Vagina (tissue), 2 donors: ENCODE measurements at regions not wholly inside any gene's neighbourhood (a gene's known extent, or its start where the extent isn't known, plus 50 kb on each side); places are given as distances from the start of the nearest gene placed in this dataset.
"Not testable (repeated sequence)": the region's sequence is repeated elsewhere in the genome, so short reads cannot be mapped to it uniquely, and the experiment has no call there.

Experiments
- DNase-seq, 2 donors: peaks; one replicate each; pipeline ENCODE4 v3.0.0-alpha.2; 2017; ENCODE audit errors: extremely low spot score in 2 of 2
- H3K27ac ChIP-seq: fragments of 200-600 bp; sonication (generic); one replicate; pipeline ENCODE4 v1.5.1; 2019
- H3K27me3 ChIP-seq: fragments of 200-600 bp; sonication (generic); one replicate; pipeline ENCODE4 v1.5.1; 2019
- H3K36me3 ChIP-seq, 2 donors: fragments of 200-600 bp; sonication (generic); one replicate each; pipeline ENCODE4 v1.5.1; 2017 to 2019
- H3K4me1 ChIP-seq: fragments of 200-600 bp; sonication (generic); one replicate; pipeline ENCODE4 v1.5.1; 2019
- H3K4me3 ChIP-seq, 2 donors: fragments of 200-600 bp; sonication (generic); 1 replicate in 1 of 2; 2 replicates in 1 of 2; pipeline ENCODE4 v1.5.1; 2016 to 2019
- H3K9me3 ChIP-seq: fragments of 200-600 bp; sonication (generic); one replicate; pipeline ENCODE4 v1.5.1; 2019
- CTCF ChIP-seq, 3 experiments: fragments of 450-650 bp in 2 of 3; fragments of 200-600 bp in 1 of 3; sonication (generic) in 1 of 3; IDR thresholded peaks; one replicate each; pipeline ENCODE4 v1.5.1; 2017 to 2019; ENCODE audit warnings: antibody characterized with exemption in 3 of 3, mild to moderate bottlenecking in 2 of 3, moderate library complexity in 2 of 3
- POLR2A ChIP-seq, 2 donors: fragments of 450-650 bp; IDR thresholded peaks; one replicate each; pipeline ENCODE4 v1.6.1; 2017; ENCODE audit warnings: antibody characterized with exemption in 2 of 2, mild to moderate bottlenecking in 2 of 2, moderate library complexity in 2 of 2
- POLR2AphosphoS5 ChIP-seq, 2 donors: sonication (generic); formaldehyde crosslinking; IDR thresholded peaks; one replicate each; pipeline ENCODE4 v1.9.0; 2017; ENCODE audit warnings: antibody characterized with exemption in 2 of 2, mild to moderate bottlenecking in 2 of 2, low read depth in 1 of 2; ENCODE audit not compliant: insufficient read depth in 1 of 2
- intact Hi-C: fragments of 100-400 bp; cut with DNase I; formaldehyde crosslinking; loops from one replicate; pipeline ENCODE4 v1.15.1; 2023

- no peaks in the 10 kb centered on the region for H3K27me3 ChIP-seq
- TF ChIP-seq POLR2AphosphoS5 (IDR thresholded peaks at IDR 0.05; ENCODE audit: insufficient read depth in 1 of 2, low read depth in 1 of 2) (no peak), POLR2A (IDR thresholded peaks at IDR 0.05) (no peak), CTCF (IDR thresholded peaks at IDR 0.05) (no peak)
- peaks cover 15% of the 10 kb centered on the region for H3K4me1 ChIP-seq
- intact Hi-C loops: no loop called here
- DNase-seq: no peak
- H3K27ac ChIP-seq: no peak overlapping the region
- no peaks in the 10 kb centered on the region for H3K9me3 ChIP-seq
- no peak overlapping the region for H3K4me3 ChIP-seq
- no peaks in the 10 kb centered on the region for H3K36me3 ChIP-seq
Measured at GRCh38 chr17:63294776-63295175, 151.3 kb downstream of the CYB561 start.

GRCh38 chr17:63295288-63295687 is 150.8 kb downstream of the CYB561 start:
- no peak for DNase-seq
- H3K36me3 ChIP-seq: no peaks in the 10 kb centered on the region

GRCh38 chr17:63295839-63296590 is 150.1 kb downstream of the CYB561 start:
- Histone ChIP-seq H3K27ac (no peak overlapping the region), H3K36me3 (no peaks in the 10 kb centered on the region), H3K4me1 (peaks cover 15% of the 10 kb centered on the region), H3K27me3 (no peaks in the 10 kb centered on the region), H3K4me3 (no peak overlapping the region), H3K9me3 (no peaks in the 10 kb centered on the region)
- intact Hi-C loops: no loop called here
- DNase-seq: no peak
- TF ChIP-seq POLR2AphosphoS5 (IDR thresholded peaks at IDR 0.05; ENCODE audit: insufficient read depth in 1 of 2, low read depth in 1 of 2) (no peak), CTCF (IDR thresholded peaks at IDR 0.05) (no peak), POLR2A (IDR thresholded peaks at IDR 0.05) (no peak)

More at GRCh38 chr17:63295288-63295687, 150.8 kb downstream of the CYB561 start:
- Histone ChIP-seq H3K4me3 (no peak overlapping the region), H3K4me1 (peaks cover 15% of the 10 kb centered on the region), H3K27me3 (no peaks in the 10 kb centered on the region), H3K9me3 (no peaks in the 10 kb centered on the region), H3K27ac (no peak overlapping the region)
- TF ChIP-seq CTCF (IDR thresholded peaks at IDR 0.05): no peak
- TF ChIP-seq POLR2A (IDR thresholded peaks at IDR 0.05): no peak
- no peak for TF ChIP-seq POLR2AphosphoS5 (IDR thresholded peaks at IDR 0.05; ENCODE audit: insufficient read depth in 1 of 2, low read depth in 1 of 2)
- intact Hi-C loops: no loop called here

DNA sequence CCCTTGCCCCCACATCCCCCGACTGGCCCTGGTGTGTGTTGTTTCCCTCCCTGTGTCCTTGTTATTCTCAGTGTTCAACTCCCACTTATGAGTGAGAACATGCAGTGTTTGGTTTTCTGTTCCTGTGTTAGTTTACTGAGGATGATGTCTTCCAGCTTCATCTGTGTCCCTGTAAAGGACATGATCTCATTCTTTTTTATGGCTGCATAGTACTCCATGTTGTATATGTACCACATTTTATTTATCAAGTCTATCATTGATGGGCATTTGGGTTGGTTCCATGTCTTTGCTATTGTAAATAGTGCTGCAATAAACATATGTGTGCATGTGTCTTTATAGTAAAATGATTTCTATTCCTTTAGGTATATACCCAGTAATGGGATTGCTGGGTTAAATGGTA is 147.2 kb downstream of the CYB561 start:
- intact Hi-C loops, H3K4me1 ChIP-seq, H3K36me3 ChIP-seq, H3K4me3 ChIP-seq, H3K27ac ChIP-seq, DNase-seq, H3K9me3 ChIP-seq, H3K27me3 ChIP-seq: not testable (repeated sequence)

DNA sequence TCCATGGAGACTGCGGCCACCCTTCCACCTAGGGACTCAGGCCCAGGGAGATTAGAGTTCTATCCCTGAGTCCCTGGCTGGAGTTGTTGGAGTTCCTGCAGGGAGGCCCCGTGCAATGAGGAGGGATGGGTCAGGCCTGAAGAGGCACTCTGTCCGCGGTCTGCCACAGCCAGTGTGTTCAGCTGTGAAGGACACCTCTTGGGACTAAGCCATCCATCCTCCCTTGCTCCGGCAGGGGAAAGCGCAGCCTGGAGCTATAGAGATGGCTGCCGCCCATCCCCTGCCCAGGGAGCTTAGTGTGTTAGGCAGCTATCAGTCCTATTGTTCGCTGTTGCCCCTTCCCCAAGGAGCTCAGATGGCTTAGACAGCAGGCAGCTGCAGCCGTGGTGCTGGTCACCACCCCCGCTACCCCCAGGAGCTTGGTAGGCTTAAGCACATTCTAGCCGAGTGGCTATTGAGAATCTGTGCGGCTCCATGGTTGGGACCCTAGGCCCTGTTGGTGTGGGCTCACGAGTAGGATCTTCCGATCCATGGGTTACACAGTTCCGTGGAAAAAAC is 141.3 kb downstream of the CYB561 start:
- no peak overlapping the region for H3K27ac ChIP-seq
- no peaks in the 10 kb centered on the region for H3K9me3 ChIP-seq
- no peaks in the 10 kb centered on the region for H3K27me3 ChIP-seq
- H3K36me3 ChIP-seq: no peaks in the 10 kb centered on the region
- intact Hi-C loops: no loop called here
- no peak overlapping the region for H3K4me3 ChIP-seq
- no peak for DNase-seq
- TF ChIP-seq CTCF (IDR thresholded peaks at IDR 0.05) (no peak), POLR2AphosphoS5 (IDR thresholded peaks at IDR 0.05; ENCODE audit: insufficient read depth in 1 of 2, low read depth in 1 of 2) (no peak), POLR2A (IDR thresholded peaks at IDR 0.05) (no peak)
- H3K4me1 ChIP-seq: no peaks in the 10 kb centered on the region
